Psoas muscle (tissue), 7 donors: ENCODE measurements at regions not wholly inside any gene's neighbourhood (a gene's known extent, or its start where the extent isn't known, plus 50 kb on each side); places are given as distances from the start of the nearest gene placed in this dataset.

ENCODE experiments used
- ATAC-seq, 4 donors: fragments of 200-7000 bp; cut with Tn5 transposase; one replicate each; pipeline ENCODE4 v1.9.1; 2020; ENCODE audit warnings: moderate library complexity in 3 of 4, mild to moderate bottlenecking in 2 of 4
- DNase-seq, 2 donors: peaks; one replicate each; pipeline ENCODE4 v3.0.0-alpha.2; 2020
- H3K27ac ChIP-seq: fragments of 200-600 bp; one replicate; pipeline ENCODE4 v1.8.0; 2022
- H3K27me3 ChIP-seq, 3 donors: fragments of 200-600 bp in 1 of 3; one replicate each; pipeline versions ENCODE4 v1.6.1 to v1.8.0; 2013 to 2022; ENCODE audit warnings: low read length in 2 of 3, mild to moderate bottlenecking in 2 of 3, moderate library complexity in 1 of 3; ENCODE audit not compliant: insufficient read depth in 3 of 3
- H3K36me3 ChIP-seq, 2 donors: fragments of 200-600 bp in 1 of 2; one replicate each; pipeline versions ENCODE4 v1.6.1 to v1.8.0; 2013 to 2022; ENCODE audit warnings: low read depth in 1 of 2, mild to moderate bottlenecking in 1 of 2, moderate library complexity in 1 of 2; ENCODE audit not compliant: insufficient read depth in 1 of 2
- H3K4me1 ChIP-seq: fragments of 200-600 bp; one replicate; pipeline ENCODE4 v1.8.0; 2022
- H3K4me3 ChIP-seq: fragments of 200-600 bp; one replicate; pipeline ENCODE4 v1.8.0; 2022; ENCODE audit warnings: mild to moderate bottlenecking
- H3K9me3 ChIP-seq: fragments of 200-600 bp; one replicate; pipeline ENCODE4 v1.8.0; 2022
- CTCF ChIP-seq: fragments of 200-600 bp; IDR thresholded peaks from one replicate; pipeline ENCODE4 v1.8.0; 2022; ENCODE audit warnings: antibody characterized with exemption
- WGBS, 3 donors: extraction: QIAGEN DNeasy Blood & Tissue Kit; methylation state at CpG; one replicate each; pipeline versions ENCODE4 v1.1.6 to v1.1.7; 2013; 5-methylcytosine and 5-hydroxymethylcytosine counted together
- intact Hi-C, 2 donors: fragments of 100-400 bp; cut with DNase I; formaldehyde crosslinking; loops; one replicate each; pipeline versions ENCODE4 v1.11.0 to v1.14.2; 2022
- donor health status: healthy with polysubstance abuse.
- donor health status: DM: no; HTN: no; CAD: no; lungs with moderate emphysema.
- donor health status: Bipolar disorder and iron deficiency.
- donor health status: healthy.
- donor health status: DM: yes; HTN: yes; CAD: no.
- donor health status: DM: no; HTN: no; CAD: no.
- donor health status: DM: yes; HTN: yes; CAD: no.

- peaks cover 65% of the 10 kb centered on the region for H3K4me1 ChIP-seq
- 19 to 32% (median 24%) methylated on average over 3 of the region's 3 CpGs for WGBS, 3 donors
These were observed 96.4 kb upstream of the DDIT4L start for GRCh38 chr4:100286636-100287035.

DNA sequence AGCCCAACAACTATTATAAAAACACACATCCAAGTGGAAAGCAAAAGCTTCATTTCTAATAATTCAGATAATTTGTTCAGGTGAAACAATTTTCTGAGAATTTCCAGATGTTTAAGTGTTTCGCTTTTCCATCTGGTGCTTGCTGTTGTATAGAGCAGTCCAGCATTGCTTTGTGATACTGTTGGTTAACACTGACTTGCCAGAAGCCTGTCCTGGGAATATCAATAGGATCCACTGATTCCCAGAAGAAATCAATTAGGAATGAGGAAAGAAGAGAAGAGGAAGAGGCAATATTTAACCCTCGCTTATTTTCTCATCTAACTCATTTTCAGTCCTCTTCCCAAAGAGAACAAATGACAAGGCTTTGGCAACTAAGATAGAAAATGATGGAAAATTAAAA lies 94.9 kb upstream of the DDIT4L start:
- Histone ChIP-seq H3K27me3 (no peaks in the 10 kb centered on the region), H3K36me3 (no peaks in the 10 kb centered on the region), H3K4me1 (peaks cover 67% of the 10 kb centered on the region), H3K4me3 (no peak overlapping the region), H3K9me3 (no peaks in the 10 kb centered on the region), H3K27ac (peak overlapping the region; percentile 77)
- DNase-seq (no peak), ATAC-seq (no peak)
- intact Hi-C loops: loop anchor here in 1 of 2 donors (5.0 to 10.0 kb wide), 2 partner anchors 98 to 190 kb away; no protein-coding TSS in a partner anchor
- TF ChIP-seq CTCF: no peak
- 79 to 86% (median 83%) methylated on average over 2 of the region's 2 CpGs for WGBS, 3 donors

More at GRCh38 chr4:100286636-100287035, 96.4 kb upstream of the DDIT4L start:
- Histone ChIP-seq H3K36me3 (no peaks in the 10 kb centered on the region), H3K4me3 (no peak overlapping the region), H3K27me3 (no peaks in the 10 kb centered on the region), H3K9me3 (no peaks in the 10 kb centered on the region), H3K27ac (peak overlapping the region; percentile 69)
- DNase-seq: no peak
- TF ChIP-seq CTCF: no peak
- ATAC-seq: peak; percentile 47 to 62 (median 53)
- intact Hi-C loops: loop anchor here in 1 of 2 donors (5.0 to 10.0 kb wide), 2 partner anchors 99 to 192 kb away; no protein-coding TSS in a partner anchor

DNA sequence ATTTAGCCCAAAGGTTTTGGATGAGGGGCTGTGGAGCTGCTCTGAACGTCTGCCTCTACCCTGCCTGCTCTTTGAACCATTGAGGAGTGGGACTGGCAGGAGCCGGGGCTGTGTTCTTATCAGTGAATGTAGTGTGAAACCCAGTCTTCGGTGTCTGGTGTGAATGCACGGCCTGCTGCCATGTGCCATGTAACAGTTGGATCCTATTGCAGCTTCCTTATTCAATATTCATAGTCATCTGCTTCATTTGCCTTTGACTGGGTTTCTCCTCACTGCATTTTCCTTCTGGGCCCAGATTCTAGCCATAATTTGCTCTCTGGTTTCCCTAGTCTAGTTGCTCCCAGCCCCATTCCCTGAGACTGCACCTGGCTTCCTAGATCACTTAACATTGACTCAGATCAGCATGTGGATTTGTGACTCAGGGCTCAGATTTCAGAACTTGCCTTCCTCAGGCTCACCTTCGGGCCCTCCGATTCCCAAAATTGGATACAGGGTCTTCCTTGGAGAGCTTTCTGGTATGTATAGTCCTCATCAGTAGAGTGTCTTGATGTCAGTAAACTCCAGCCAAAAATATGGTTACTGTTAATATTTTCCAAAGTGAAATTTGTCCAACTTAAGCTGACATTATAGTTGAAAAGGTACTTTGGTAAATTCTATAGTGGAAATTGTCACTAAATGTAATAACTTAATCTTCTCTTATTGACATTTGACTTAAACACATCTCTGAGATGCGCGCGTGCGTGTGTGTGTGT lies 94.0 kb upstream of the DDIT4L start:
- DNase-seq: no peak
- H3K36me3 ChIP-seq: no peaks in the 10 kb centered on the region
- ATAC-seq: peak; percentile 72 to 81 (median 78)
- intact Hi-C loops: loop anchor here in 1 of 2 donors (10.0 kb wide), 1 partner anchor 190 kb away; no protein-coding TSS in a partner anchor
- peaks cover 66% of the 10 kb centered on the region for H3K4me1 ChIP-seq
- no peaks in the 10 kb centered on the region for H3K9me3 ChIP-seq
- WGBS, 3 donors: 48 to 59% (median 48%) methylated on average over 10 of the region's 10 CpGs
- no peak for TF ChIP-seq CTCF
- H3K27ac ChIP-seq: peak overlapping the region; percentile 77
- H3K4me3 ChIP-seq: no peak overlapping the region
- no peaks in the 10 kb centered on the region for H3K27me3 ChIP-seq

DNA sequence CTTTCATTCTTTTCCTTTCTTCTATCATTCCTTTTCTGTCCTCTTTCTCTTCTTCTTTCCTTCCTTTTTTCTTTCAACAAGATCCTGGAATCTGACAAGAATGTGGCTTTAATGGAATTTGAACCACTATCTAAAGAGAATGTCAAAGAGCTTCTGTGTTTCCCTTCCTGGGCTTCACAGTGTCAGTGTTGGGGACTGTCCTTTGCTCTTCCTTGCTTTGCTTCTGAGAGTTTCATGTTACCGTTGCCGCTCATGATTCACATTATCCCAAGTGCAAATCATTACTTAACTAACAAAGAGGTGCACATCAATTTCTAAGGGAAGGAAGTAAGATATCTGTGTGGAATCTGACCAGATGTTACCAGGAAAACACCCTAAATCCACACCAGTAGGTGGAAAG lies 90.5 kb upstream of the DDIT4L start:
- Histone ChIP-seq H3K4me3 (no peak overlapping the region), H3K27me3 (no peaks in the 10 kb centered on the region), H3K27ac (no peak overlapping the region), H3K4me1 (peaks cover 35% of the 10 kb centered on the region), H3K36me3 (no peaks in the 10 kb centered on the region), H3K9me3 (no peaks in the 10 kb centered on the region)
- WGBS, 3 donors: 10 to 32% (median 13%) methylated on average over 2 of the region's 2 CpGs
- intact Hi-C loops: loop anchor here in 1 of 2 donors (10.0 kb wide), 1 partner anchor 186 kb away; no protein-coding TSS in a partner anchor
- ATAC-seq (peak in 3 of 4 donors; percentile 46 to 60 (median 54)), DNase-seq (no peak)
- TF ChIP-seq CTCF: no peak
